GM18907 (cell line): ENCODE measurements at regions not wholly inside any gene's neighbourhood (a gene's known extent, or its start where the extent isn't known, plus 50 kb on each side); places are given as distances from the start of the nearest gene placed in this dataset.
"Not testable (repeated sequence)": the region's sequence is repeated elsewhere in the genome, so short reads cannot be mapped to it uniquely, and the experiment has no call there.

Experiments used
- ATAC-seq: cut with Tn5 transposase; IDR thresholded peaks from one replicate; pipeline ENCODE4 v1.9.1; 2021; ENCODE audit warnings: mild to moderate bottlenecking, moderate library complexity; ENCODE audit not compliant: unreplicated experiment

GRCh38 chr21:9018731-9019253, 1502.6 kb upstream of the TPTE start:
- not testable (repeated sequence) for ATAC-seq

DNA sequence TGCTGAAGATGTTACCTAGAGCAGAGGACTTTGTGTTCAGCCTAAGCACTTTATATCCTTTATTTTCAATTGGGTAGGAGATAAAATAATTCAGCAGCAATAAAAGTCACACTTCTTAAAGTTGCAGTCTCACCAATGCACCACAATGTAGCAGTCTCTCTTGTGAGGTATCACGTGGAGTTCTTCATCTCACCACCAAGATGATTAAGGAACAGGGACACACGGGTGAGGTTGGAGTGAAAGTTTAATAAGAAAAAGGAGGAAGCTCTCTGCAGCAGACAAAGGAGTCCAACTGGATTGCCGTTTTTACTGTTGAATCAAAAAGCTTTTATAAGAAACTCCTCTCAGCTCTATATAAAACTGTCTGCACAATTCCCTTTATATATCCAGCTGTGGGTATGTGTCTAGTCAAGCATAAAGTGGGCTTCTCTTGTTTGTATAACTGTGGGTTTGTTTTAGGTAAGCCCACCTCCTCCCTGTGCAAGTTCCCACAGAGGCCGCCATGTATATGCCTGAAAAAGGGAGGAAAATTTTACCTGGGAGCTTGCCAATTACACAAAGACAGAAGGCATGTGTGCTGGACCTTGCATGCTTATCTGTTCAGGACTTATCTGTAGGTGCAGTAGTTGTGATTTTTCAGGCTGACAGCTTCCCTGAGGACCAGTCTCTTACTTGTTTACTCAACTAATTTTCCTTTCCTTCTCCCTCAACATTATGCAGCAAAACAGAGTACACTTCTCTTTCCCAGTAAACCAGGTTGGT, 1497.2 kb upstream of the TPTE start:
- ATAC-seq = not testable (repeated sequence)

DNA sequence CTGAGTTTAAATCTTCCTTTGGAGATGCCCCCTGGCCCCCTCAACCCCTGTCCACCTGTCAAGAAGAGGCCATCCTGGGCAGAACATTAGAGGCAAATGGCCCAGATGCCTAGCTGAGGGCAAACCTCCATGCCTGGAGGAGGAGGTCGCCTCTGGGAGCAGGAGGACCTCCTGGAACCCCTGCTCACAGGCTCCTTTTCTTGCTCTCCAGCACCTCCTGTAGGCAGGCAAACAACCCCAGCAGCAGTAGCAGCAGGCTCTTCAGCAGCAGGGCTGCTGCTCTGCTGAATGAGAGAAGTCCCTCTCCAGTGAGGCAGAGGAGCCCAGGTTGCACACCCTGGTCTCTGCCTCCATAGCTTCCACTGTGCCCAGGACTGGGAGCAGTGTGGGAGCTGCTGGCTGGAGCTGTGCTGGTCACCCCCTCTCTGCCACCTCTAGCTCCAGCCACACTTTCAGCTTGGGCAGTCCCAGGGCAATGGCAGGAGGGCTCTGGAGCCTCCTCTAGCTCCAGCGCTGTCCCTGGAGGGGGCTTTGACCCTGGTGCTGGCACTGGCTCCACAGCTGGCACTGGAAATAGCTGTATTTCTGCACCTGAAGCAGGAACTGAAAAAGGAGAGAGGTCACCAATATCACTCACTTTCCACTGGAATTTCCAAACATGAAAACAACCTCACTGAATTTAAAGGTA, 1494.5 kb upstream of the TPTE start:
- ATAC-seq = not testable (repeated sequence)

- not testable (repeated sequence) for ATAC-seq
Measured at GRCh38 chr21:9027417-9027800, 1494.0 kb upstream of the TPTE start.

GRCh38 chr21:9028624-9029431, 1492.6 kb upstream of the TPTE start:
- ATAC-seq = not testable (repeated sequence)

GRCh38 chr21:9030141-9030665, 1491.2 kb upstream of the TPTE start:
- ATAC-seq = not testable (repeated sequence)

DNA sequence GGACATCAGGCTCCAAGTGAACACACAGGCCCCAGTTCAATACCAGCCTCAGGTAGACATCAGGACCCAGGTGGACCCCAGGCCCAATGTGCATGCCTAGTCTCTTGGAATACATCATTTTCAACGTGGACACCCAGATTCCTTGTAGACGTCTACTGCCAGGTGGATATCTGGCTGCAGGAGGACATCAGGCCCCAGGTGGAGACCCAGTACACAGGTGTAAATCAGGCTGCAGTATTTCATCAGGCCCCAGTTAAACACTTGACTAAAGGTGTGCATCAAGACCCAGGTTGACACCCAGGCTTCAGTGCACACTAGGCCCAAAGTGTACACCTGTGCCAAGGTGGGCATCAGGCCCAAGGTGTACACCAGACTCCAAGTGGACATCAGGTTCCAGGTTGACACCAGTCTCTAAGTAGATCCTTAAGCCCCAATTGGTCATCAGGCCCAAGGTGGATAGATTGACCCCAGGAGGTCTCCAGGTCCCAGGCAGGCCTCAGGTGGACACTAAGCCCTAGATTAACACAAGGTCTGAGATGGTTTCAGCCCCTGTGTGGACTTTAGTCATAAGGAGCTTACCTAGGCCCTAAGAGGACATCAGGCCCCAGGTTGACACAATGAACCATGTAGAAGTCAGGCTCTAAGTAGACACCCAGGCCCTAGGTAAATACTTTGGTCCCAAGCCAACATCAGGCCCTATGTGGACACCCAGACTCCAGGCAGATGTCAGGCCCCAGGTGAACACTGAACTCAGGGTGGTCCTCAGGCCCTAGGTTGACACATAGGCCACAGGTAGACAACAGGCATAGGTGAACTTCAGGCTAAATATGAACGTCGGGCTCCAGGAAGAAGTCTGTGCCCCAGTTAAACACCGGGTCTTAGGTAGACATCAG, 1489.7 kb upstream of the TPTE start:
- ATAC-seq = not testable (repeated sequence)

DNA sequence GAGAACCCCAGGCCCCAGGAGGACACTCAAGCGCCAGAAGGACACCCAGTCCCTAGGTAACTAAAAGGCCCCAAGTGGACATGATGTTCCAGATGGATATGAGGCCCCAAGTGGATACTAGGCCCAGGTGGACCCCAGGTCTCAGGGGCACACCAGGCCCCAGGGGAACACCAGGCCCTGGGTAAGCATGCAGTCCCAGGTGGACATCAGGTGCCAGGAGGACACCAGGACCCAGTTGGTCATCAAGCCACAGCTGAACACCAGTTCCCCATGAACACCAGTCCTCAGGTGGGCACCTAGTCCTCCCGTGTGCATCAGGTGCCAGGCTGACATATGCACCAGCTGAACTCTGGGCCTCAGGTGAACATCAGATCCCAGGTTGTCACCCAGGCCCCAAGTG, 1488.8 kb upstream of the TPTE start:
- ATAC-seq = not testable (repeated sequence)

GRCh38 chr21:9033295-9033694, 1488.1 kb upstream of the TPTE start:
- not testable (repeated sequence) for ATAC-seq

GRCh38 chr21:9034491-9035200, 1486.7 kb upstream of the TPTE start:
- not testable (repeated sequence) for ATAC-seq

- not testable (repeated sequence) for ATAC-seq
Measured at GRCh38 chr21:9035225-9035624, 1486.2 kb upstream of the TPTE start.

GRCh38 chr21:9035970-9036369, 1485.4 kb upstream of the TPTE start:
- not testable (repeated sequence) for ATAC-seq

- not testable (repeated sequence) for ATAC-seq
Measured at GRCh38 chr21:9036966-9037587, 1484.3 kb upstream of the TPTE start.

GRCh38 chr21:9037588-9038544, 1483.5 kb upstream of the TPTE start:
- ATAC-seq = not testable (repeated sequence)

DNA sequence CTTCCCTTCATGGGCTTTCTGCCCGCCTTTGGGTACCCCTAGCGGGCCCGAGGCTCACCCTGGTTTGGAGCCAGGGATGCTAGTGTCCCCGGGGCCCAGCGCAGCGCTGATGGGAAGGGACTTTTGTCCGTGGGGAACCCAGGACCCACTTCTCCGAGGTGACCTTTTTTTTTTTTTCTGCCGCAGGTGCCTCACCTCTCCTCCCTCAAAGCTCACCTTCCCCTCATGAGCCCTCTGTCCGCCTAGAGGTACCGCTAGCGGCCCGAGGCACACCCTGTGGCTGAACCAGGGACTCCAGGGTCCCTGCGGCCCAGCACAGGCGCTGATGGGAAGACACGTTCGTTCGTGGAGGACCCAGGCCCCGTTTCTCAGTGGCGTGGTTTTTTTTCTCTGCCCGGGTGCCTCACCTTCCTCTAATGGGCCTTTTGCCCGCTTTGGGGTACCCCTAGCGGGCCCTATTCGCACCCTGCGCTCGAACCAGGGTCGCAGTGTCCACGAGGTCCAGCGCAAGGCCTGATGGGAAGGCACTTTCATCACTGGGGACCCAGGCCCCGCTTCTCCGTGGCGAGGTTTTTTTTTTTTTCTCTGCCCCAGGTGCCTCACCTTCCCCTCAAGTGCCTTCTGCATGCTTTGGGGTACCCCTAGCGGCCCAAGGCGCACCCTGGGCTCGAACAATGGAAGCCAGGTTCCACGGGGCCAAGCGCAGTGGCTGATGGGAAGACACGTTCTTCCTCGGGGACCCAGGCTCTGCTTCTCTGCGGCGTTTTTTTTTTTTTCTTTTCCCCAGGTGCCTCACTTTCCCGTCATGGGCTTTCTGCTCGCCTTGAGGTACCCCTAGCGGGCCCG, 1481.6 kb upstream of the TPTE start:
- not testable (repeated sequence) for ATAC-seq

GRCh38 chr21:9040406-9040805, 1481.0 kb upstream of the TPTE start:
- ATAC-seq = not testable (repeated sequence)
